ENCODE measurements at regions not wholly inside any gene's neighbourhood (a gene's known extent, or its start where the extent isn't known, plus 50 kb on each side); places are given as distances from the start of the nearest gene placed in this dataset.
"Not testable (repeated sequence)": the region's sequence is repeated elsewhere in the genome, so short reads cannot be mapped to it uniquely, and the experiment has no call there.

GRCh38 chr12:63445224-63445880 lies 222.9 kb downstream of the DPY19L2 start:
- FAIRE-seq (no peak), DNase-seq (ENCODE audit: insufficient read length) (no peak)
- no peak for TF ChIP-seq POLR2A (IDR thresholded peaks at IDR 0.05; ENCODE audit: low read depth, low read length)
- no peak for TF ChIP-seq POLR2AphosphoS5 (IDR thresholded peaks at IDR 0.05; ENCODE audit: low read depth, low read length)
- TF ChIP-seq TAF1 (IDR thresholded peaks at IDR 0.05; ENCODE audit: borderline replicate concordance, low read depth, low read length): no peak

- TF ChIP-seq POLR2A (IDR thresholded peaks at IDR 0.05; ENCODE audit: low read depth, low read length): no peak
- no peak for TF ChIP-seq POLR2AphosphoS5 (IDR thresholded peaks at IDR 0.05; ENCODE audit: low read depth, low read length)
- TF ChIP-seq TAF1 (IDR thresholded peaks at IDR 0.05; ENCODE audit: borderline replicate concordance, low read depth, low read length): no peak
- FAIRE-seq (no peak), DNase-seq (ENCODE audit: insufficient read length) (no peak)
Observed at GRCh38 chr12:63440048-63440447, 228.2 kb downstream of the DPY19L2 start.

GRCh38 chr12:63434384-63434783 lies 233.9 kb downstream of the DPY19L2 start:
- not testable (repeated sequence) for FAIRE-seq; DNase-seq (ENCODE audit: insufficient read length)

DNA sequence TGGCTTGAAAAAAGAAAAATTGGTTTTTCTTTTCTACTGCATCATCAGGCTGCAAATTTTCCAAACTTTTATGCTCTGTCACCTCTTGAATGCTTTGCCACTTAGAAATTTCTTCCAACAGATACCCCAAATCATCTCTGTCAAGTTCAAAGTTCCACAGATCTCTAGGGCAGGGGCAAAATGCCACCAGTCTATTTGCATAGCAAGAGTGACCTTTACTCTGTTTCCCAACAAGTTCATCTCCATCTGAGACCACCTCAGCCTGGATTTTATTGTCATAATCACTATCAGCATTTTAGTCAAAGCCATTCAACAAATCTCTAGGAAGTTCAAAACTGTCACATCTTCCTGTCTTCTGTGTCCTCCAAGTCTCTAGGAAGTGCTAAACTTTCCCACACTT lies 240.3 kb downstream of the DPY19L2 start:
- DNase-seq (ENCODE audit: insufficient read length); FAIRE-seq: not testable (repeated sequence)

- DNase-seq (ENCODE audit: insufficient read length); FAIRE-seq: not testable (repeated sequence)
Observed at GRCh38 chr12:63427029-63427428, 241.3 kb downstream of the DPY19L2 start.

GRCh38 chr12:63424671-63425070 lies 243.6 kb downstream of the DPY19L2 start:
- TF ChIP-seq TAF1 (IDR thresholded peaks at IDR 0.05; ENCODE audit: borderline replicate concordance, low read depth, low read length): no peak
- no peak for TF ChIP-seq POLR2A (IDR thresholded peaks at IDR 0.05; ENCODE audit: low read depth, low read length)
- TF ChIP-seq POLR2AphosphoS5 (IDR thresholded peaks at IDR 0.05; ENCODE audit: low read depth, low read length): no peak
- no peak for FAIRE-seq

GRCh38 chr12:63423839-63424238 lies 244.5 kb downstream of the DPY19L2 start:
- no peak for DNase-seq (ENCODE audit: insufficient read length)
- FAIRE-seq: no peak
- TF ChIP-seq TAF1 (IDR thresholded peaks at IDR 0.05; ENCODE audit: borderline replicate concordance, low read depth, low read length) (no peak), POLR2A (IDR thresholded peaks at IDR 0.05; ENCODE audit: low read depth, low read length) (no peak)

More at GRCh38 chr12:63424671-63425070, 243.6 kb downstream of the DPY19L2 start:
- DNase-seq (ENCODE audit: insufficient read length): no peak

DNA sequence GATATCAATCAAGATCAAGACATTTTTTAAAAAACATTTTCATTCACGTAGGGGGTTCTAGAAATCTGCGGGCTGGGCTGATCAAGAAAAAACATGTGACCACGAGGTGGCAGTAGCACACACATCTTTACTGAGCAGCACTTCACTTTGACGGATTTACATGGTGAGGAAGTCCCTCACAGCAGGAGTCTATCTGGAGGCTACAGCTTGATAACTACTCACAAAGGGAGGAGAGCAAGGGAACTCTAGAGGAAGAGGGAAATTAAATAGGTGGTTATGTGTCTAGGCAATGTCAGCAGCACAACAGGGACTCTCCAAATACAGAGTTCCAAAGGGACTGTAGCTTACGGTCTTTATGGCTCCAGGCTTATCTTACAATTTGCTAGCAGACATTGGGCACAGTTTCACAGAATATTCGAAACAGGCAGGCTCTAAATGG lies 248.1 kb downstream of the DPY19L2 start:
- FAIRE-seq (peak; percentile 93), DNase-seq (ENCODE audit: insufficient read length) (peak; percentile 0)
- TF ChIP-seq TAF1 (IDR thresholded peaks at IDR 0.05; ENCODE audit: borderline replicate concordance, low read depth, low read length) (no peak), POLR2AphosphoS5 (IDR thresholded peaks at IDR 0.05; ENCODE audit: low read depth, low read length) (no peak), POLR2A (IDR thresholded peaks at IDR 0.05; ENCODE audit: low read depth, low read length) (no peak)

GRCh38 chr12:63419154-63419553 lies 249.1 kb downstream of the DPY19L2 start:
- DNase-seq (ENCODE audit: insufficient read length): no peak
- TF ChIP-seq POLR2A (IDR thresholded peaks at IDR 0.05; ENCODE audit: low read depth, low read length) (no peak), TAF1 (IDR thresholded peaks at IDR 0.05; ENCODE audit: borderline replicate concordance, low read depth, low read length) (no peak), POLR2AphosphoS5 (IDR thresholded peaks at IDR 0.05; ENCODE audit: low read depth, low read length) (no peak)
- no peak for FAIRE-seq

- FAIRE-seq: no peak
- TF ChIP-seq TAF1 (IDR thresholded peaks at IDR 0.05; ENCODE audit: borderline replicate concordance, low read depth, low read length): no peak
- TF ChIP-seq POLR2AphosphoS5 (IDR thresholded peaks at IDR 0.05; ENCODE audit: low read depth, low read length): no peak
- TF ChIP-seq POLR2A (IDR thresholded peaks at IDR 0.05; ENCODE audit: low read depth, low read length): no peak
Observed at GRCh38 chr12:63416788-63417187, 251.5 kb downstream of the DPY19L2 start.

GRCh38 chr12:63415357-63415756 lies 252.9 kb downstream of the DPY19L2 start:
- DNase-seq (ENCODE audit: insufficient read length) (no peak), FAIRE-seq (no peak)
- TF ChIP-seq POLR2A (IDR thresholded peaks at IDR 0.05; ENCODE audit: low read depth, low read length) (no peak), POLR2AphosphoS5 (IDR thresholded peaks at IDR 0.05; ENCODE audit: low read depth, low read length) (no peak), TAF1 (IDR thresholded peaks at IDR 0.05; ENCODE audit: borderline replicate concordance, low read depth, low read length) (no peak)

More at GRCh38 chr12:63416788-63417187, 251.5 kb downstream of the DPY19L2 start:
- no peak for DNase-seq (ENCODE audit: insufficient read length)

DNA sequence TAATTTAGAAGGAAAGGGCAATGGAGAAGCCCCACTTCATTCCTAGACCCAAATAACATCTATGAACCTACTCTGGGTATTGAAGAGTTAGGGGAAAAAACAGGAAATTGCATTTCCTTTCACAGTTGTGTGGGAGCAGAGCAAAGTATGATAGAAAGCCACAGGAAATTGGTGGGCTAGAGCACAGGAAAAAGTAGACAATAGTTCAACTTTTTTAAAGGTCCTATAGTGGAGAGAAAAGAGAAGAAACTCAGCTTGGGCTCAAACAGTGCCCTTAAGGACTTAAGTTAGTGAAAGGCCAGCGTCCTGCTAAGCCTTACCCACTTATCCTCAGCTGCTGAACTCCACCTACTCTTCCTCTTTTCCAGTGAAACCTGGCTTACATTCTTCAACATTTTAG lies 258.1 kb downstream of the DPY19L2 start:
- FAIRE-seq (no peak), DNase-seq (ENCODE audit: insufficient read length) (no peak)
- no peak for TF ChIP-seq POLR2A (IDR thresholded peaks at IDR 0.05; ENCODE audit: low read depth, low read length)
- no peak for TF ChIP-seq POLR2AphosphoS5 (IDR thresholded peaks at IDR 0.05; ENCODE audit: low read depth, low read length)
- TF ChIP-seq TAF1 (IDR thresholded peaks at IDR 0.05; ENCODE audit: borderline replicate concordance, low read depth, low read length): no peak

- no peak for TF ChIP-seq POLR2A (IDR thresholded peaks at IDR 0.05; ENCODE audit: low read depth, low read length)
- TF ChIP-seq POLR2AphosphoS5 (IDR thresholded peaks at IDR 0.05; ENCODE audit: low read depth, low read length): no peak
- TF ChIP-seq TAF1 (IDR thresholded peaks at IDR 0.05; ENCODE audit: borderline replicate concordance, low read depth, low read length): no peak
- FAIRE-seq (no peak), DNase-seq (ENCODE audit: insufficient read length) (no peak)
Observed at GRCh38 chr12:63406781-63407180, 255.8 kb upstream of the AVPR1A start.

All from GM12892 (cell line).